Stimulated activated CD4-positive, alpha-beta T cell treated with anti-CD3 and anti-CD28 coated beads, Interleukin-1b, Interleukin-23, amount 100 ng/mL, for 1 hour (primary cell): ENCODE measurements at regions not wholly inside any gene's neighbourhood (a gene's known extent, or its start where the extent isn't known, plus 50 kb on each side); places are given as distances from the start of the nearest gene placed in this dataset.

Experiments
- DNase-seq, 2 donors: peaks; one replicate each; pipeline ENCODE4 v3.0.0-alpha.2; 2020; ENCODE audit warnings: low read depth in 2 of 2

DNA sequence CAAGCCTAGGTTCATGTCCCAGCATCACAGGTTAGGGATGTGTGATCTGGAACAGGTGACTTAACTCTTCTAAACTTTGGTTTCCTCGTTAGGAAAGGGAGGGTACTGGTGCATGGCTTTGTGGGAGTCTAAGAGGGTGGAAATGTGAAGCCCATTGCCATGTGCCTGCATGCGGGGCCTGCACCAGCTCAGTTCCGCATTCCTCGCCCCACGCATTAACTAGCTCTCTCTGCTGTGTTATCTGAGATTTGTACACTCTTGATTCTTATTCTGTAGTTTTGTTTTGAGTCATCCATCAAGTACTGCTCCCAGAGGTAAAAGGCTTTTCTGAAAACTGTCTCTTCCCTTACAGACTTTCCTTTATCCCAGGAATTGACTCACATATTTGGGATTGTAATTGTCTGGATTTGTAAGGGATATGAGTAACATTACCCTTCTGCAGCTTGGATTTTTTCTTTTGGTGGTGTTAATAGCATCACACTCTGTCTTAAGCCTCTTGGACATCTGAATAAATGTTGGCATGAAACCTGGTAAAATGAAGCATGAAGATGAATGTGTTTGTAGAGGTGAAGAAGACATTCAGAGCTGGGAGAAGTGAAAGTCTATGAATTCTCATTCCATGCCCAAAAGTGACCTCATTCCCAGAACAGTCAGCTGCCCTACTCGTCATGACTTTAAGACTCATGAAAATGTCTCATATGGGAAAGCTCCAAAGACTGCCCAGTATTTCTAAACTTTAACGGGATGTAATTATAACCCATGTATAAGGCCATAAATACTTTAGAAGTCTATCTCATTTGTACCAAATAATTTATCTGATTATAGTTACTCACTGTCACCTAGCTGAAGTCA, 357.3 kb downstream of the FOXA2 start:
- no peak for DNase-seq

DNA sequence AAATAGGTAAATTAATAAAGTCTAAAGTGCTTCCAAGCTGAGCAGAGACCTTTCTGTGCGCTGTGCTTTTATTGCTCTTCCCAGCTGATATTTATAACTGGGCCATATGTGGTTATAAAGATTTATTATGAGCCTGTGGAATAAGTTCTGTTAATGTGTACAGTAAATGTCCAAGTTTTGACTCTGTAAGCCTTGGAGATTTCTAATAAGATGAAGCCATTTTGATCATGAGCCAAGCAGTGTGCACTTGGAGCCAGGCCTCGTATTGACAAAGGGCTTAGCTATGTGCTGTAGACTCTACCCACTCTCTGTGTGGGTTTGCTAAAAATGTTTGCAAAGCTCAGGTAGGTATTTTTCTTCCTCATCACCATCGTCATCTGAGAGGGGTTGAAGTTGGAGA, 361.1 kb downstream of the FOXA2 start:
- no peak for DNase-seq

DNA sequence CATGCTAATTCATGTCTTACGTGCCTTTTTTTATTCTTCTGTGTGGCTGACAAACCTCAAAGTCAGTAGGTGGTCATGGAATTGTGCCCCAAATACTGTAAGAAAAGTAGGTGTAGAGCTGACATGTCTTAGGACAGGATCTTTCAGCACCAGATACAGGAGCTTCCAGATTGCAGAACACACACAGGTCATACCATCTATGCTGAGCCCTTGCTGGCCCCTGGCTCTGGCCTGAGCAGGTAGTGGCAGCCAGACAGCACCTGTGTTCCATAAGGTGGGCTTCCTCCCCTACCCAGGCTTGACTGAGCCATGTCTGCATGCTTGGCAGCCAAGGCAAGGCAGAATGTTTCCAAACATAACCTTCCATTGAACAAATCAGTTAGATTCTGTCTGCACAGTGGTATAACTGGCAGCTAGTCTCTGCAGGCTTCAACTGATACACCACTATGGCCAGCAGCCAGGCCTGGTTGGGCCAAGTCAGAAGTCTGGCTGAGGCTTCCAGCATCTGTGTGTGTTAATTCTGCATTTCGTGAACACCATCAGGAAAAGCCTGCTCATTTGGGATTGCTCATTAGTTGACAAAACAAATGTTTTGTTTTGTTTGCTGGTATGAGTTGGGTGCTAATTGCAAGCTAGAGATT, 366.5 kb downstream of the FOXA2 start:
- DNase-seq = no peak

DNA sequence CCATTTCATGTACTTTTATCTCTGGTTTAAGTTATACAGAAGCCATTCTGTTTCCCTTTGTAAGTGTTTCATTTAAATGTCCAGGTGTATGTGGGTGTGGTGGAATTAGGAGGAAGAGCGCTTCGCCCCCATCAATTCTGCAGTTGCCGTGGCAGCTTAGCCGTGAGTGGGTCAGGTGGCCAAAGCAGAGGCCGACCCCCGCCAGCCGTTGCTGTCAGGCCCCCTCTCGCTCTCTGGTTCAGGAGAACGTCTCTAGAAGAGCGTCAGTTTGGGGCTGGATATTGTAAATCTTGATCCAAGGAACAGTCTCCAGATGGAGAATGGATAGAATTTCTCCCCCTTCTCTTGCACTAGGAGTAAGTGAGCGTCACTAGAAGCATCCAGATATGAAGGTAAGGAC, 367.4 kb downstream of the FOXA2 start:
- no peak for DNase-seq

DNA sequence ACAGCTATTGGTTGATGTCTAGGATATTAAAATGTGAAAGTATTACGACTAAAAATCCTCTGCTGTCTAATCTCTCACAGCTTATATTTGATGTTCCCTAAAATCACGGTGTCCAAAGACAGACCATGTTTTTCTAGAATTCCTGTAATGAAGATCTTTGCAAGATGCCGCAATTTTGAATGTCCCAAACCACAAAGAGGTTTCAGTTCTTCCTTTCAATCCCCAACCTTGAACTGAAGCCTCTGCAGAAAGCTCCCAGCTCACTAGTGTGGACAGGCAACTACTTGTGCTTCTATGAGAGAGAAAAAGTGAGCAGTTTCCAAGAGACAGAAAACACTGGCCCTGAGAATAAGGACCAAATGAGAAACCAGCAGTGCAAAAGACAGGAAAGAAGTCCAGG, 370.1 kb downstream of the FOXA2 start:
- no peak for DNase-seq

DNA sequence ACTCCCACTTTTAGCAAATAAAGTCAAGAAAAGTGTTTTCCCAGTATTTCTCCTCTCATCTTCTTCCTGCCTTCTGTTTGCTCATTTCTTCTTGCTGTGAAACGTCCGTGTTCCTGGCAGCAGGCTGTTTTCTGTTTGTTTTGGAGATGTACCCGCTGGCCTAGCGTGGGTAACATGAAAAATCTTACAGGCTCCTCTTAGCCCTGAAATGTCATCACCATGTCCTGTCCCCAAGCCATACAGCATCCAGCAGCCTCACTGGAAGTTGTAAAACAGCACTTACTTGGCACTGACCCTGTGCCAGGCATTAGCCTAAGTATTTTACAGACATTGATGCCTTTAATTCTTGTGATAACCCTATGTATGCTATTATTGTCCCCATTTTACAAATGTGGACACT, 371.1 kb downstream of the FOXA2 start:
- no peak for DNase-seq

DNA sequence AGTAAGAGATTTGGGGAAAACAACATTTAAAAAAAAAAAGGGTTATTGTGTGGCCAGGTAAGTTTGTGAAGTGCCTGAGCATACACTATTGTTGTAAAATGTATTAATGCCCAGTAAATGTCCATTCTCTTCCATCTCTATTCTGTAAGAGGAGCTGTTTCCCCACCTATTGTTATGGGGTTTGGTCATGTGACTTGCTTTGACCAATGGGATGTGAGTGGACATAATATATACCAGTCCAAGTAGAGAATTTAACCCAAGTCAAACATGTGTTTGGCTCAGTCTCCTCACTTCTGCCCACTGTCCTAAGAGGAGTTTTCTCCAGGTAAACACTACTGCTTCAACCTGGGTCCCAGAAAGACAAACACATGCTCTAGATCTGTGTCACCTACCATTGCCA, 377.1 kb downstream of the FOXA2 start:
- no peak for DNase-seq

DNA sequence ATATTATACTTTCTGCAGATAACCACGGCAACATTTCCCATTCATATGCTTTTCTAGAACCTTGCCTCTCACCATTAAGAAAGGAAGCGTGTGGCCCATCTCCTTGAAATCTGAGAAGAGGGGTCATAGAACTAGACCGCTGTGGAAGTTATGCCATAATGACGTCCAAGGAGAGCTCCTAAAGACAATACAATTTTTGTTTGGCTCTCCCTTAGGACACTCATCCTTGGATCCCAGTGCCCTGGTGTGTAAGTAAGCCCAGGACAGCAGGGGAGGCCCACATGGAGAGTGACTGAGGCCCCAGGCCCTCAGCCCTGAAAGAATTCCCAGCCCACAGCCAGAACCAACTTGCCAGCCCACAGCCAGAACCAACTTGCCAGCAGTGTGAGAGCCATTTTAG, 379.6 kb downstream of the FOXA2 start:
- DNase-seq = no peak

DNA sequence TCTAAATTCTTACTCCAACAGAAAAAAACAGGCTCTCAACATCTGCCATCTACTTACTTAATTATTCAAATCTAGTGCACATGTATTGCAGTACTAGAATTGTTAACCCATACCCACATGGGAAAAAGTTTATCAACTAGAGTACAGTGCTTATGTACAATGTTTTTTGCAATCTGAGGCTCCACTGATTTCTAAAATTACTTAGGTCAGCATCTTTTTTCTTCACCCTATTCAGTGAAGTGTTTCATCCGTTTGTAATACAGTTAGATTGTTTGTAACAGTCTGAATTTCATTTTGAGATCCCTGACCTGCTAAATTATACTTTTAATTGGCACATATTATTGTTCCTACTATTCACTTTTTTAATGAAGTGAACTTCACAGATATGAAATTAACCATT, 402.2 kb downstream of the FOXA2 start:
- no peak for DNase-seq

DNA sequence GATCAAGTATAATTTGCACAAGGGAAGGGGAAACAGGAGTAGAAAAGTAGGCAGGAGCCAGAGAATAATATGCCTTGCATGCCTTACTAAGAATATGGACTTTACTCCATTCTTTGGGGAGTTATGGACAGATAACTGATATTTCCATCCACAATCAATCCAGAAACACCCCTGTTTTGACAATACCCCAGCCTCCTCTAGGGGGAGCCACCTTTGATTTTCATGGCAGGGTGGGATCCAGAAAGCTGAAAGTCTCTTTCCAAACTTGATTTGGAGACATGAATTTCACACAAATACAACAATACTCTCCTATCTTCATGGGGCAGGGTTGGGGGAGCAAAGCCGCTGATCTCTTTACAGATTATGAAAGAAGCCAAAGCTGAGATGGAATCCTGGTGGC, 404.1 kb downstream of the FOXA2 start:
- no peak for DNase-seq

DNA sequence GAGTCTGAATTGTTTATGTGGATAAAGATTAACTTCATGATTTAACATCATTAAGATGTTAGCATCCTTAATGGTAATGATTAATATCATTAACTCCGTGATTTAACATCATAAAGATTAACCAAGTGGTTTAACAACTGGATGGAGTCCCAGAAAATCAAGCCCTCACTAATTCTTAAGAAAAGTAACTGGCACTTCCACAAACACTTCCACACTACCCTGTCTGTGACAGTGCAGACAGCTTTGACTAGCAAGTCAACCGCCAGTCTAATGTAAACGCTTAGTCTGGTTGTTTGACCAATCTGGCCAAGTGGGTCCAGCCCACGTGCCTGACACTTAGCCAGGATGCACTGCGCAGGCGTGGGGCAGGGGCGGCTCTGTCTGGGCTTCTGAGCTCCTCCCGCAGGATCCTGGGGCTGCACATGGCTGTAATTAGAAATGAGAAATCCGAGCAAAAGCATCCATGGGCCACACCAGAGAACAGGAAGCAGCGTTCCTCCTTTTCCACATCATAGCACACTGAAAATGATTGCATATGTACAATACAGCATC, 424.2 kb downstream of the FOXA2 start:
- no peak for DNase-seq

DNA sequence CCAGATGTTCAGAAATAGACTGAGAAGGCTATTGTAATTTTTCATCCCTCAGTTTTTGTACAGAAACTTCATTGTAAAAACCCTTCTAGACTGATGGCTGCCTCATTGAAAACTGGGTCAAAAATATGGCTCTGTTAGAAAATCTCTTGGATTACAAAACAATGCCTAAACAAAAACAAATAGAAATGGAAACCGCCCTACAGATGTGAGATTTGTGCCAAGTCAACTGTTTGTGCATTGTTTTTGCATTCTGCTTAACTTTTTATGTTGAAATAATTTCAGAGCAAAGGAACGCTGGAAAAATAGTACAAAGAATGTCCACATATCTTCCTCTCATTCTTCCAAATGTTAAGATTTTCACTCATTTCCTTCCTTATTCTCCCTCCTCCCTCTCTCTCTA, 425.1 kb downstream of the FOXA2 start:
- DNase-seq = no peak

DNA sequence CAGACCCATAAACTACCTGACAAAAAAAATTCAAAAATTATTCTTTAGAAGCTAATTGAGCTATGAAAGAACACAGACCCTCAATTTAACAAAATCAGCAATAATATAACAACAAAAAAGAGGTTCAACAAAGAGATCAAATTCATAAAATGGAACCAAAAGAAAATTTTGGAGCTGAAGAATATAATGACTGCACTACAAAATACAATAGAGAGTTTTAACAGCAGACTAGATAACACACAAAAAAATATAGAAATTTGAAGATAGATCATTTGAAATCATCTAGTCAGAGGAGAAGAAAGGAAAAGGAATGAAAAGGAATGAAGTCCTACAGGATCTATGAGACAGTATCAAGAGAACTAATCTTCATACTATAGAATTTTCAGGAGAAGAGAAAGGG, 422.1 kb downstream of the PAX1 start:
- DNase-seq = no peak

DNA sequence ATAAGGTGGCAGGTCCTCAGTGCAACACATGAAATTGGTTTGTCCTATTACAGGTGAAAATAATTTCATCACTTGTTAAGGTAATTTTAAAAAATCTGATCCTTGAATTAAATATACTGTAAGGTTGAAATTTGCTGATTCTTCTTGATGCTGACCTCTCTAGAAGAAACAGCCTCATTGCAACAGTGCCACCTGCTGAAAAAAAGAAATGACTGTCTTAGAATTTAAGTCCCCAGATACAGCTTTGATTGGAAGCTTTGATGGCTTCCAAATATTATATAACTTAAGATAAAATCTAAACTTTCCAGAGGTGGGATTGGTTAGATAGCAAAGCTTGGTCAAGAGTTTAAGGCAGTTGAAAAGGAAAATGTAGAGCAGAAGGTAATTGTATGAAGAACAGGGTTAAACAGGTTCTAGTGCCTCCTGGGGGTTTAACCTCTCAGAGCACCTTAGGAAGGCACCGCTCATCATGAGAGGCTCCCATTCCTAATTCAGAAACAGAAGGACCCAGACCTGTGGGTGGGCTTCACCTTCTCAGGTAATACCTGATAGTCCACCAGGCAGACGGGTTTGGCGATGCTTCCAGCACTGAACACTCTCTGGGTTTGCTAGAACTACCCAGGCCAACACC, 401.0 kb downstream of the PAX1 start:
- no peak for DNase-seq

DNA sequence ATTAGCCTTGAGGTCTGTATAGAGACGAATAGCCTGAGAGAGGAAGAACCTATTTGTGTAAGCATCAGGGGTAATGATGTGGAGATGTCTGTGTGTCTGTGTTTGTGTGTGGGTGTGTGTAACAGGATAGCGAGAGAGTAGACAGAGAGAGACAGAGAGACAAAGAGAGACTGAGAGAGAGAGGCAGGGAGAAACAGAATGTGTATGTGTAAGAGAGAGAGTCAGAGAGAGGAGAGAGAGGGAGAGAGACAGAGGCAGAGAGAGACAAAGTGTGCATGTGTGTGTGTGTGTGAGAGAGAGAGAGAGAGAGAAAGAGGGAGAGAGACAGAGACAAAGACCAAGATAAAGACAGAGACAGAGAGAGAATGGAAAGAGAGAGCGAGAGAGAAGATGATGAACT, 396.1 kb downstream of the PAX1 start:
- DNase-seq = no peak

DNA sequence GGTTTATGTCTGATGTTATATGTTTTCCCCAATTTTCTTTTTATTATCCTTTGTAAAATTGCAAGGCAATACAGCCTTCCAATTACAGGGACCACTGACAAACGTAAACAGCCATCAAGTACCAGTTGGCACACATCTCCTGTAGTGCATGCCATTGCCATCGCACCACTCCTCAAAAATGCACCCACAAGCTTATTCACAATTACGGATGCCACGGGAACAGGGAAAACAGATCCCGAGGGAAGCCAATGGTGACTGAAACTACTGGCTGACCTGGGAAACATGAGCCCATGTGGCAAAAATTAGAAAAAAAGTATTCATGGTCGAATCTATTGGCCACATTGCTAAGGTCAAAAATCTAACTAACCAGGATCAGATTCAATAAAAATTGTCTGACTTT, 395.2 kb downstream of the PAX1 start:
- DNase-seq = no peak

DNA sequence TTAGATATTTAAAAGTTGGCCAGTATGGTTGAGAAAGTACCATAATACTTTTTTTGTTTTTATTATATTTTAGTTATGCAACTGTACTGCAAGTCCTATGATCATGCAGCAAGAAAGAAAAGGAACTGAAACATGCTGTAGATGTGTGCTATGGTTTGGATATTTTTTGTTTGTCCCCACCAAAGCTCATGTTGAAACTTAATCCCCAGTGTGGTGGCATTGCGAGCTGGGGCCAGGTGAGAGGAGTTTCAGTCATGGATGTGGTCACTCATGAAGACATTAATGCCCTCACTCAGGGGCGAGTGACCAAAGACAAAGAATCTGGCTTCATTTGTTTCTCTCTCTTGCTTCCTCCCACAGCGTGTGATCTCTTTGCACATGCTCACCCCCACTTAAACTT, 393.9 kb downstream of the PAX1 start:
- no peak for DNase-seq

DNA sequence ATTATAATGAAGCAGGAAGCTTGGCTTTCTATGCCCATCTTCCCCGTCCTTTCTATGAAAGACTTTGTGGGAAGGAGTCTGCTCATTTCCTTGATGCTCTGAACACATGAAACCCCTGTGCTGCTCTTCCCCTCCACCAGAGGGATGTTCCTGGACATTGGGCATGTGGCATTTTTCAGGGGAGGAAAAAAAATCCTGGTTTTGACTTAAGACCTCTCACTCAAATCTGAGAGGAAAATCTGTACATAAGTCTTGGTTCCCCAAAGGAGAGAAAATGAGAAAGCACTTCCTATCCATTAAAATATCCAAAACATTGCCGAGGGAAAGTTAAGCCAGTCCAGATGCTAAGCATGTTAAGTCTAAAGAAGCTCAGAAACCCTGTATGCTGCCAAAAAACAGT, 393.0 kb downstream of the PAX1 start:
- DNase-seq = no peak

DNA sequence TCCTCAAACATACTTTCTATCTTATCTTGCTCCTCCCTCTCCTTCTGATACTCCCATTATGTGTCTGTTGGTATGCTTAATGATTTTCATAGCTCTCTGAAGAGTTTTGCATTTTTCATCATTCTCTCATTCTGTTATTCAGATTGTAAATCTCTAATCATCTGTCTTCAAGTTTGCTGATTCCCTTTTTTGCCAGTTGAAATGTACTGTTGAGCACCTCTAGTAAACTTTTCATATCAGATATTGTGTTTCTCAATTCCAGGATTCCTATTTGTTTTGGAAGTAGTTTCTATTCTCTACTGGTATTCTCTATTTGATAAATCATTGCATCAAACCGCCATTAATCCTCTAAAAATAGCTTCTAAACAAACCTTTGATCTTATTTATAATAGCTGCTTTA, 387.7 kb downstream of the PAX1 start:
- no peak for DNase-seq

DNA sequence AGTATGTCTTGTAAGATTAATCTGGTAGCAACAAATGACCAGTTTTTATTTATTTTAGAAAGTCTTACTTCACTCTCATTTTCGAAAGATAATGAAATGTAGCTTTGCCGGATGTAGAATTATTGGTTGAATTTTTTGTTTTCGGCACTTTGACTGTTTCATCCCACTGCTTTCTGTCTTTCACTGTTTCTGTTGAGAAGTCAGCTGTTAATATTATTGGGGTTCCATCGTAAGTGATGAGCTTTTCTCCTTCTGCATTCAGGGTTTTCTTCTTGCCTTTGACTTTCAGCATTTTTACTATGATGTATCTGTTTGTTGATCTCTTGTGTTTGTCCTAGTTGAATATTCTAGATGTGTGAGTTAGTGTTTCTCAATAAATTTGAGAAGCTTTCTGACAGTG, 383.4 kb downstream of the PAX1 start:
- no peak for DNase-seq

DNA sequence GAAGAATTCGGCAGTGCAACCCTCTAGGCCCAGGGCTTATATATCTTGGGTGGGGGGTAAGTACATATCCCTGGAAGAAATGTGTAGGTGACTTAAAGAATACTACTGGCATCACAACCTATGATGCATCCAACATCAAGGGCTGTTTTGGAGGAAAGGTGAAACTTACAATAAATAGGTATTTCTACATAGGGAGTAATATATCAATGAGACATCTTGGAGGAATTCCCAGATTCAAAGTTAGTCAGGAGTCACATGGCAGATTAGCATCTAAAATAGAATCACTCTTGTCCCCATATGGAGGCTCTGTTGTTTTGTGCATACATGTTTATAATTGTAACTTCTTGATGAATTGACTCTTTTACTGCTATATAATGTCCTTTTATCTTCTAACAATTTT, 375.5 kb downstream of the PAX1 start:
- DNase-seq = no peak

DNA sequence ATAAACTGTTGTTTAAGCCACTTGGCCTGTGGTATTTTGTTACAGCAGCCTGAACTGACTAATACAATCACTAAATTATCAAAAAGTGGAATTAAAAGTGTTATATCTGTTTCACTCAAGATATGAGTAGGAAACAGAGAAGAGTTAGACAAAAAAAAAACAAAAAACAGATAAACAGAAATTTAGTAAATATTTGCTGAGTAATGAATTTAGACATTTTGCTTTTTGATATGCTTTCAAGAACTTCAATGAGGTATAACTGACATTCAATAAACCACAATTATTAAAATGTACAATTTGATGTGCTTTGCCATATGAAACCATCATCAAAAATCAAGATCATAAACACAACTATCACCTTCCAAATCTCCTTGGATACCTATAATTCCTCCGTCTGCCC, 369.2 kb downstream of the PAX1 start:
- DNase-seq = no peak

DNA sequence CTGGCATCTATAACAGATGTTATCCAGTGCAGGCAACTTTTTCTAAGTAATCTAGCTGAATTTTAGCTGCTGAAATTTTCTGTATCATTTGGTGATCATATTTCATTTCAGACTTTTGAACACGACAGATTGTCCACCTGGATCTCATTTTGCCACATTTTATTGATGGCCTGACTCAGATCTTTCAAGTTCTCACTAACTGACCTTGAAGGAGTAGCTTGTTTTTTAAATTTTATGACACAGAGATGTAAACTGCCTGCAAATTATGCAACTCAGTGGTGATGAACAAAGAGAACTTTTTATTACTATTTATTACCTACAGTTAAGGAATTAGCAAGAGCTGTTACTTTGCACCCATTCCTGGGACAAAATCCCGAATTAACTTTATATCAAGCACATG, 366.4 kb downstream of the PAX1 start:
- DNase-seq = no peak
